ENCODE measurements at regions not wholly inside any gene's neighbourhood (a gene's known extent, or its start where the extent isn't known, plus 50 kb on each side); places are given as distances from the start of the nearest gene placed in this dataset.

DNA sequence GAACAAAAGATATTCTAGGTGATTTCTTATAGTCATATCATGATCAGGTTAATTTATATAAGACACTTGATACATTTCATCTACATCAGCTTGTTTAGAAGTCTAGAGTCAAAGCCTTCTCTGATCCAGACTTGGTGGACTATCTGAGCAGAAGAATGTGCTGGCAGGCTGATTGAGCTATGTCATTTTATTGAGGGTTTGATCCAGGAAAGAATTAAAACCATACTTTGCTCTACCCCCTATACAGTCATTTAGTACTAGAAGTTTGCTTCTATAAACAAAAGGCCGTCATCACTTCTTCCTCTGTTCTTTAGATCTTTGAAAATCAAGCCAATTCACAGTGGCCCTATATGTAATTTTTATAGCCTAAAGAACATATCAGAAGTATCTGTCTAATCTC is 173.1 kb upstream of the PITX2 start:
- TF ChIP-seq, protein P1, sequence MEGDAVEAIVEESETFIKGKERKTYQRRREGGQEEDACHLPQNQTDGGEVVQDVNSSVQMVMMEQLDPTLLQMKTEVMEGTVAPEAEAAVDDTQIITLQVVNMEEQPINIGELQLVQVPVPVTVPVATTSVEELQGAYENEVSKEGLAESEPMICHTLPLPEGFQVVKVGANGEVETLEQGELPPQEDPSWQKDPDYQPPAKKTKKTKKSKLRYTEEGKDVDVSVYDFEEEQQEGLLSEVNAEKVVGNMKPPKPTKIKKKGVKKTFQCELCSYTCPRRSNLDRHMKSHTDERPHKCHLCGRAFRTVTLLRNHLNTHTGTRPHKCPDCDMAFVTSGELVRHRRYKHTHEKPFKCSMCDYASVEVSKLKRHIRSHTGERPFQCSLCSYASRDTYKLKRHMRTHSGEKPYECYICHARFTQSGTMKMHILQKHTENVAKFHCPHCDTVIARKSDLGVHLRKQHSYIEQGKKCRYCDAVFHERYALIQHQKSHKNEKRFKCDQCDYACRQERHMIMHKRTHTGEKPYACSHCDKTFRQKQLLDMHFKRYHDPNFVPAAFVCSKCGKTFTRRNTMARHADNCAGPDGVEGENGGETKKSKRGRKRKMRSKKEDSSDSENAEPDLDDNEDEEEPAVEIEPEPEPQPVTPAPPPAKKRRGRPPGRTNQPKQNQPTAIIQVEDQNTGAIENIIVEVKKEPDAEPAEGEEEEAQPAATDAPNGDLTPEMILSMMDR (IDR thresholded peaks at IDR 0.05; ENCODE audit: poor library complexity, severe bottlenecking), result no peak
- TF ChIP-seq MXI1 (conservative IDR thresholded peaks at IDR 0.05; ENCODE audit: poor library complexity, severe bottlenecking), result no peak
- no peaks in the 10 kb centered on the region for H3K36me3 ChIP-seq (ENCODE audit: insufficient read depth, low read length)

DNA sequence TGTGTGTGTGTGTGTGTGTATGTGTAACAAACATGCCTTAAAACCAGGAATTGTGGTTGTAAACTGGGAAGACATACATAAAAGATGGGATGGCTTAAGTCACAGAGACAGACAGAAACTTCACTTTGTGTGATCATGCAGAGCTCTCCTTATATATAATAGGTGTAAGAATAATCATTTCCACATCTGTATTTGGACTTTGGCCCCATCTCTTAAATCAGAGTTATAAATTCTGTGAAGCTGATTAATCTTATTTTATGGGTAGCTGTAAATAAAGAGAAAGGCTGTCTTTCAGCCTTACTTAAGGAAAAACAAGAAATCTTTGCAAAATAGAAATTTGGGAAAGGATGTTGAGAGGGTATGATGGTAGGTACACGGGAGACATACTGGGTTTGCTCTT is 174.6 kb upstream of the PITX2 start:
- H3K4me2 ChIP-seq (ENCODE audit: low read length), result no peak overlapping the region
- H3K27ac ChIP-seq (ENCODE audit: low read length), result no peak overlapping the region
- H3K4me3 ChIP-seq (ENCODE audit: low read length), result no peak overlapping the region
- H3K9me2 ChIP-seq (ENCODE audit: insufficient read depth, low read length), result no peaks in the 10 kb centered on the region
- H3K27me3 ChIP-seq (ENCODE audit: insufficient read depth, low read depth, low read length), result no peaks in the 10 kb centered on the region
- H3K36me3 ChIP-seq (ENCODE audit: insufficient read depth, low read length), result no peaks in the 10 kb centered on the region
- no peaks in the 10 kb centered on the region for H3F3A ChIP-seq (ENCODE audit: insufficient read depth, low read length, poor library complexity, severe bottlenecking)
- no peak overlapping the region for H3K9ac ChIP-seq (ENCODE audit: low read length)
- H3K9me3 ChIP-seq (ENCODE audit: low read length), result no peaks in the 10 kb centered on the region
- no peak for TF ChIP-seq TAF1 (IDR thresholded peaks at IDR 0.05; ENCODE audit: low read depth)
- H3K79me2 ChIP-seq (replicated peaks; ENCODE audit: insufficient read depth, low read length), result no peaks in the 10 kb centered on the region
- H4K20me1 ChIP-seq (ENCODE audit: insufficient read depth), result no peaks in the 10 kb centered on the region
- H2AFZ ChIP-seq (ENCODE audit: low read depth, low read length), result no peak overlapping the region

More for the DNA sequence above, 173.1 kb upstream of the PITX2 start:
- H3K4me2 ChIP-seq (ENCODE audit: low read length), result no peak overlapping the region
- no peak overlapping the region for H3K4me3 ChIP-seq (ENCODE audit: low read length)
- no peaks in the 10 kb centered on the region for H3K9me3 ChIP-seq (ENCODE audit: low read length)
- no peak overlapping the region for H2AFZ ChIP-seq (ENCODE audit: low read depth, low read length)
- H3K27me3 ChIP-seq (ENCODE audit: insufficient read depth, low read depth, low read length), result no peaks in the 10 kb centered on the region
- H3K79me2 ChIP-seq (replicated peaks; ENCODE audit: insufficient read depth, low read length), result no peaks in the 10 kb centered on the region
- H3K9ac ChIP-seq (ENCODE audit: low read length), result no peak overlapping the region
- H3K27ac ChIP-seq (ENCODE audit: low read length), result no peak overlapping the region
- no peaks in the 10 kb centered on the region for H4K20me1 ChIP-seq (ENCODE audit: insufficient read depth)
- H3F3A ChIP-seq (ENCODE audit: insufficient read depth, low read length, poor library complexity, severe bottlenecking), result no peaks in the 10 kb centered on the region
- H3K9me2 ChIP-seq (ENCODE audit: insufficient read depth, low read length), result no peaks in the 10 kb centered on the region

- Histone ChIP-seq H3K79me2 (replicated peaks; ENCODE audit: insufficient read depth, low read length) (no peaks in the 10 kb centered on the region), H3K9me3 (ENCODE audit: low read length) (no peaks in the 10 kb centered on the region), H3K4me3 (ENCODE audit: low read length) (no peak overlapping the region), H3K9ac (ENCODE audit: low read length) (no peak overlapping the region), H2AFZ (ENCODE audit: low read depth, low read length) (no peak overlapping the region), H3K36me3 (ENCODE audit: insufficient read depth, low read length) (no peaks in the 10 kb centered on the region), H3K9me2 (ENCODE audit: insufficient read depth, low read length) (no peaks in the 10 kb centered on the region), H3K27me3 (ENCODE audit: insufficient read depth, low read depth, low read length) (no peaks in the 10 kb centered on the region), H3K27ac (ENCODE audit: low read length) (no peak overlapping the region), H4K20me1 (ENCODE audit: insufficient read depth) (no peaks in the 10 kb centered on the region), H3K4me2 (ENCODE audit: low read length) (no peak overlapping the region), H3F3A (ENCODE audit: insufficient read depth, low read length, poor library complexity, severe bottlenecking) (no peaks in the 10 kb centered on the region)
- no peak for TF ChIP-seq EZH2 (IDR thresholded peaks at IDR 0.05; ENCODE audit: borderline replicate concordance, insufficient read depth, low read length, poor library complexity, severe bottlenecking)
- no peak for TF ChIP-seq SMC3 (conservative IDR thresholded peaks at IDR 0.05; ENCODE audit: poor library complexity)
- TF ChIP-seq EP300 (conservative IDR thresholded peaks at IDR 0.05; ENCODE audit: poor library complexity, severe bottlenecking), result no peak
- no peak for TF ChIP-seq MXI1 (conservative IDR thresholded peaks at IDR 0.05; ENCODE audit: poor library complexity, severe bottlenecking)
- TF ChIP-seq POLR2AphosphoS5 (IDR thresholded peaks at IDR 0.05), result no peak
- TF ChIP-seq, protein P1 (IDR thresholded peaks at IDR 0.05; ENCODE audit: poor library complexity, severe bottlenecking), result no peak
- TF ChIP-seq RAD21 (conservative IDR thresholded peaks at IDR 0.05), result no peak
- TF ChIP-seq, protein P2, sequence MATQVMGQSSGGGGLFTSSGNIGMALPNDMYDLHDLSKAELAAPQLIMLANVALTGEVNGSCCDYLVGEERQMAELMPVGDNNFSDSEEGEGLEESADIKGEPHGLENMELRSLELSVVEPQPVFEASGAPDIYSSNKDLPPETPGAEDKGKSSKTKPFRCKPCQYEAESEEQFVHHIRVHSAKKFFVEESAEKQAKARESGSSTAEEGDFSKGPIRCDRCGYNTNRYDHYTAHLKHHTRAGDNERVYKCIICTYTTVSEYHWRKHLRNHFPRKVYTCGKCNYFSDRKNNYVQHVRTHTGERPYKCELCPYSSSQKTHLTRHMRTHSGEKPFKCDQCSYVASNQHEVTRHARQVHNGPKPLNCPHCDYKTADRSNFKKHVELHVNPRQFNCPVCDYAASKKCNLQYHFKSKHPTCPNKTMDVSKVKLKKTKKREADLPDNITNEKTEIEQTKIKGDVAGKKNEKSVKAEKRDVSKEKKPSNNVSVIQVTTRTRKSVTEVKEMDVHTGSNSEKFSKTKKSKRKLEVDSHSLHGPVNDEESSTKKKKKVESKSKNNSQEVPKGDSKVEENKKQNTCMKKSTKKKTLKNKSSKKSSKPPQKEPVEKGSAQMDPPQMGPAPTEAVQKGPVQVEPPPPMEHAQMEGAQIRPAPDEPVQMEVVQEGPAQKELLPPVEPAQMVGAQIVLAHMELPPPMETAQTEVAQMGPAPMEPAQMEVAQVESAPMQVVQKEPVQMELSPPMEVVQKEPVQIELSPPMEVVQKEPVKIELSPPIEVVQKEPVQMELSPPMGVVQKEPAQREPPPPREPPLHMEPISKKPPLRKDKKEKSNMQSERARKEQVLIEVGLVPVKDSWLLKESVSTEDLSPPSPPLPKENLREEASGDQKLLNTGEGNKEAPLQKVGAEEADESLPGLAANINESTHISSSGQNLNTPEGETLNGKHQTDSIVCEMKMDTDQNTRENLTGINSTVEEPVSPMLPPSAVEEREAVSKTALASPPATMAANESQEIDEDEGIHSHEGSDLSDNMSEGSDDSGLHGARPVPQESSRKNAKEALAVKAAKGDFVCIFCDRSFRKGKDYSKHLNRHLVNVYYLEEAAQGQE (IDR thresholded peaks at IDR 0.05; ENCODE audit: borderline replicate concordance), result no peak
- TF ChIP-seq TAF1 (IDR thresholded peaks at IDR 0.05; ENCODE audit: low read depth), result no peak
Measured at GRCh38 chr4:110798687-110799086, 175.8 kb upstream of the PITX2 start.
